Fibroblast of pulmonary artery (primary cell): ENCODE measurements at regions not wholly inside any gene's neighbourhood (a gene's known extent, or its start where the extent isn't known, plus 50 kb on each side); places are given as distances from the start of the nearest gene placed in this dataset.

ENCODE experiments used
- DNase-seq: peaks from one replicate; pipeline ENCODE4 v3.0.0-alpha.2; 2010; ENCODE audit warnings: low read depth
- H3K4me3 ChIP-seq: replicated peaks from 2 replicates; pipeline ENCODE4 v1.5.1; 2011; ENCODE audit warnings: low read depth, mild to moderate bottlenecking, control low read depth, low read length, moderate library complexity
- TF ChIP-seq, protein P1 (sequence below): IDR thresholded peaks from 2 replicates; pipeline ENCODE4 v1.5.1; 2011; ENCODE audit warnings: mild to moderate bottlenecking, control low read depth, low read length, inconsistent platforms; ENCODE audit errors: missing control alignments

DNA sequence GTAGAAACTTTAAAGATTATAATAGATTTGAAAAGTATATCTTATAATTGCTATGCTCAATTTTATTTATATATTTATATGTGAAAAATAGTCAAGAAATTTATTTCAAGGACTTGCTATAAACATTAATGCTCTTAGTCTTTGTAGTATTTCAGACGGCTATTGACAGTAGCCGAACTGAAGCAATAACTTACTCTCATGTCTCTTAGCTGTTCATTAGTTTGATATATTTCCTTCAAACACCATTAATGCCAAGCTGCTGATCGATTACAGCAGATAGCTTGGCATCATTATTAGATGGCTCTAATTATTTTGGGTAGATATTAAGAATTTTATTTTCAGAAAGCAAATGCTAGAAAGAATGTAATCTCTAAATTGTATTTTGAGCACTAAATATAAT lies 1151.5 kb upstream of the SPRY2 start:
- TF ChIP-seq, protein P1, sequence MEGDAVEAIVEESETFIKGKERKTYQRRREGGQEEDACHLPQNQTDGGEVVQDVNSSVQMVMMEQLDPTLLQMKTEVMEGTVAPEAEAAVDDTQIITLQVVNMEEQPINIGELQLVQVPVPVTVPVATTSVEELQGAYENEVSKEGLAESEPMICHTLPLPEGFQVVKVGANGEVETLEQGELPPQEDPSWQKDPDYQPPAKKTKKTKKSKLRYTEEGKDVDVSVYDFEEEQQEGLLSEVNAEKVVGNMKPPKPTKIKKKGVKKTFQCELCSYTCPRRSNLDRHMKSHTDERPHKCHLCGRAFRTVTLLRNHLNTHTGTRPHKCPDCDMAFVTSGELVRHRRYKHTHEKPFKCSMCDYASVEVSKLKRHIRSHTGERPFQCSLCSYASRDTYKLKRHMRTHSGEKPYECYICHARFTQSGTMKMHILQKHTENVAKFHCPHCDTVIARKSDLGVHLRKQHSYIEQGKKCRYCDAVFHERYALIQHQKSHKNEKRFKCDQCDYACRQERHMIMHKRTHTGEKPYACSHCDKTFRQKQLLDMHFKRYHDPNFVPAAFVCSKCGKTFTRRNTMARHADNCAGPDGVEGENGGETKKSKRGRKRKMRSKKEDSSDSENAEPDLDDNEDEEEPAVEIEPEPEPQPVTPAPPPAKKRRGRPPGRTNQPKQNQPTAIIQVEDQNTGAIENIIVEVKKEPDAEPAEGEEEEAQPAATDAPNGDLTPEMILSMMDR = no peak
- no peak overlapping the region for H3K4me3 ChIP-seq

DNA sequence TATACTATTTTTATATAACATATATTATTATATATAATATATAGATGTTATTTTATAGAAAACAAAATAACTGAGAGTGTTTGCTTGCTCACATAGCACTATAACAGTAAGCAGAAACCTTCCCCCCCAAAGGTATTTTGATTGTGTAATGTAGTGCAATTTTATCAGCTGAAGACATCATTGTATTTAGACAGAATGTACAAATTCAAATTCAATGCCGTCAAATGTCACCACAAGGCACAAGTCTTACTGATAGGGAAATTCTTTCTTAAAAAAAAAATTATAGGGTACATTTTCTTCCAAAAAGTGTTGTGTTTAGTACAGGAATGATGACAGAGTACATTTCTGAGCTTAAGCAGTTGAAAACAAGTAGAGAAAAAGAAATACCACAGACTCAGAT lies 1147.1 kb upstream of the SPRY2 start:
- no peak overlapping the region for H3K4me3 ChIP-seq
- DNase-seq = peak; percentile 39
- TF ChIP-seq, protein P1 = no peak

More for the DNA sequence above, 1151.5 kb upstream of the SPRY2 start:
- DNase-seq = no peak

DNA sequence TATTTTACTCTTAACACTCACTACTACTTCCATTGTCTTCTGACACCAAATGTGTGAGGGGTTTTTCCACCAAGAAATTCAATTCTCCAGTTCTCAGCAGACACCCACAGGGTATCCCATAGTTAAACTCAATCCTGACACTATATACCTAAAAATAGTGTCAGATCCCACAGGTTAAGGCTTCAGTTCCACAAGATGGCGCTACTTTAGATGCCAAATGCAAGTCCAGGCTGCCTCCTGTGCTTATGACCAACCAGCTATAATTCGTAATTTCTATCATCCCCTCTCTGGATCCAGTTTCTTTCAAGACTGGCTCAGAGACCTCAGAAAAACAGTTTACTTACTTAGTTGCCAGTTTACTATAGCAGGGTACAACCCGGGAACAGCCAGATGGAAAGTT lies 1146.2 kb upstream of the SPRY2 start:
- peak; percentile 9 for DNase-seq
- H3K4me3 ChIP-seq = no peak overlapping the region
- TF ChIP-seq, protein P1 = no peak

DNA sequence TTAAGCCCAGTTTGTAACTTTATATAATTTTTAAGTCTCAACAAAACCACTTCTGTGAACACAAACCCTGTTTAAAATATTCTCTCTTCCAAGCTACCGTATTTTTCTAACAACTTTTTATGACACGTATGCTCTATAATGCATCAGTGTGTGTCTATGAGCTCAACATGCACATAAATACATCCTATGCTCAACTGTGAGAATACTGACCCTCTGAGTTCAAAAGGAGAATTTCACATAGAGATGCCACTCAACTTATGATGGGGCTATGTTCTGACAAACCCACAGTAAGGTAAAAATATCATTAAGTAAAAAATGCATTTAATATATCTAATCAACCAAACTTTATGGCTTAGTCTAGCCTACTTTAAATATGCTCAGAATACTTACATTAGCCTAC lies 1139.7 kb upstream of the SPRY2 start:
- no peak for DNase-seq
- TF ChIP-seq, protein P1 = no peak
- H3K4me3 ChIP-seq = no peak overlapping the region

DNA sequence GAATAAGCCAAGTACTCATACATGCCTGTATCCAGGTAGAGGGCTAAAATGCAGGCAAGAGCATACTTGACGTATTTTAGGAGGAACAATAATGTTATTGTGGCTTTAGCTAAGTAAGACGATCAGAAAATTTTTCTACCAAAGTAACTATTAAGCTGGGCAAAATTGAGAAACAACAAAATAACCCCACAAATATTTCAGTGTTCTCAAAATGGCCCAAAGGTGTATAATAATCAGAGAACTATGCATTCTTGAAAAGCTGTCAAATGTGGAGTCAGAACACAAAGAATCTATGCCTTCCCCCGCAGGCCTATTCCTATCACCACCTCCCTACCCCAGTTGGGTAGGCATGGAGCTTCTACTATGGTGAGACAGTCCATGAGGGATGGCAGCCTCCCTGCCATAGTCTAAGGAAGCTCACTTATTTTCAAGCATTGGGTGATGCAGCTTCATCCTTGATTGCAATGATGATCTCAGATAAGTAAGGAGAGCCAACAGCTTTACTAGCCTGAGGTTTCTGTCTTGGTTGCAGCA lies 1132.5 kb upstream of the SPRY2 start:
- TF ChIP-seq, protein P1 = no peak
- no peak for DNase-seq

DNA sequence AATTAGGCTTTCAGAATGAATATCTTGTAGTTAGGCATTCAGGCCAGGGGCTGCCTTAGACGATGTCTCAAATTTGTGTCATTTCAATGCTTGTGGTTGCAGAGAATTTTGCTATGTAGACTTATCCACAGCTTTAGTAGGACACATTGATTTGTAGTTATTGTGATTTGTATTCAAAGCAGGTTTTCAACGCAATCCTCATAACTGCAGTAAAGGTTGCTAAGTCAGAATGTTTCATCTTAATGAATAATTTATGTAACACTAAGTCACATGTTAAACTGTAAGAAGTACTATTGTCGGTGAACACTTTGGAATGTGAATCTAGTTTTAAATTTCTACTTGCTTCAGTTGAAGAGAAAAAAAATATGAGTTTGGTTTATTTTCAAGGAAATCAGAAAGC lies 1117.2 kb upstream of the SPRY2 start:
- DNase-seq = no peak
- H3K4me3 ChIP-seq = no peak overlapping the region
- TF ChIP-seq, protein P1 = no peak

More for the DNA sequence above, 1132.5 kb upstream of the SPRY2 start:
- no peak overlapping the region for H3K4me3 ChIP-seq

DNA sequence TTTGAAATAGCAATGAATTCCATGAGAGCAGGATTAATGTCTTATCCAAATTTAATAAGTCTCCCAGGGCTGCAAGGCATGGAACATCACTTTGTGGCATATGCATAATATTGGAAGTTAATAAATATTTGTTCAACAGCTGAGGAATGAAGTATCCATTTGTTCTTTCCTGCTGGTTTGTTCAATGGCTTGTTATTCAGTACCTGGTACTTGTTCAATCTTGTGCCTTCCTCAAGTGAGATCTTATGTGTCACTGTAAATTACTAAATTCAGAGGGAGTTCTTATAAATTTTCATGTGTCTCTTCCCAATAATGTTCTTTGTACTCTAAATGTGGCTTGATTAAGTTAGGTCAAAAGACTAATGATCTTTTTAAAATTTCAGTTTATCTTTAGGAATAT lies 1105.5 kb upstream of the SPRY2 start:
- TF ChIP-seq, protein P1 = no peak
- H3K4me3 ChIP-seq = no peak overlapping the region
- DNase-seq = no peak
